ENCODE measurements at regions not wholly inside any gene's neighbourhood (a gene's known extent, or its start where the extent isn't known, plus 50 kb on each side); places are given as distances from the start of the nearest gene placed in this dataset.

DNA sequence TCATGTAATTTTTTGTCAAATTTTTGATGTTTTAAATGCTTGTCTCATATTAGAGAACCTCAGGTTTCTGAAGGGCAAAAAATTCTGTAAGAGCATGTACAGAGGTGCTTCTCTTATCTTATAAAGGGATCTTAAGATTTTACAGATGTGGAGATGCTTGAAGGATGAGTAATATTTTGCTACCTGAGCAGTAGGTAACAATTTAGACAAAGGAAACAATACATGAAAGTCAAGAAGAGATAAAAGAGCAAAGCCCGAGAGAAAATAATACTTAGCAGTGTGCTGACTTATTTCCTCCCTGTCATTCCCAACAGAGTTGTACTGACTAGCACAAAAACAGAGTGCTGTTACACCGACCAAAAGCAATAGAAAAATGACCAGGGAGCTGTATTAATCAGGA lies 98.1 kb upstream of the PTPRR start:
- Histone ChIP-seq H3K27me3 (ENCODE audit: control insufficient read depth, insufficient read depth, low read length) (no peaks in the 10 kb centered on the region), H4K20me1 (ENCODE audit: insufficient read depth, low read length) (no peaks in the 10 kb centered on the region), H2AK5ac (ENCODE audit: low read depth, low read length) (no peak overlapping the region), H3K4me1 (ENCODE audit: control insufficient read depth, insufficient read depth, low read length) (no peaks in the 10 kb centered on the region), H3K9ac (ENCODE audit: low read depth, low read length) (no peak overlapping the region), H3K4me2 (ENCODE audit: low read depth, low read length) (no peak overlapping the region), H4K8ac (ENCODE audit: low read depth in 2 of 2, low read length in 2 of 2) (no peak overlapping the region), H3K9me3 (ENCODE audit: control insufficient read depth, insufficient read depth, low read length) (peaks cover 2% of the 10 kb centered on the region; the same call in 1 of the 2 replicates), H3K79me1 (ENCODE audit: low read depth in 1 of 2, low read length in 2 of 2) (no peaks in the 10 kb centered on the region), H4K5ac (ENCODE audit: low read depth, low read length) (no peak overlapping the region), H3K18ac (ENCODE audit: low read depth, low read length) (no peak overlapping the region), H2BK5ac (ENCODE audit: low read depth, low read length, poor library complexity, severe bottlenecking) (no peak overlapping the region), H4K91ac (ENCODE audit: insufficient read depth, low read depth, low read length) (no peak overlapping the region), H3K14ac (replicated peaks; ENCODE audit: low read depth, low read length) (no peak overlapping the region), H3K9me1 (ENCODE audit: insufficient read depth, low read length) (no peaks in the 10 kb centered on the region), H2BK120ac (ENCODE audit: low read depth, low read length) (no peak overlapping the region), H3K27ac (ENCODE audit: insufficient read depth, low read length) (no peak overlapping the region), H3K23ac (ENCODE audit: low read depth, low read length) (no peak overlapping the region), H3K56ac (ENCODE audit: extremely low read depth, insufficient read depth, low read length) (no peak overlapping the region), H3K4ac (ENCODE audit: low read depth, low read length) (no peak overlapping the region), H2BK15ac (ENCODE audit: low read depth, low read length) (no peak overlapping the region), H2AK9ac (replicated peaks; ENCODE audit: low read depth, low read length, poor library complexity) (no peak overlapping the region), H2AFZ (replicated peaks; ENCODE audit: low read length, poor library complexity) (no peak overlapping the region), H3K4me3 (ENCODE audit: insufficient read depth, low read depth, low read length) (no peak overlapping the region), H2BK20ac (ENCODE audit: low read depth, low read length) (no peak overlapping the region), H3K36me3 (ENCODE audit: control insufficient read depth, insufficient read depth, low read length) (no peaks in the 10 kb centered on the region)
- intact Hi-C loops (cut with micrococcal nuclease) (loop anchor here (10.0 kb wide), 1 partner anchor 424 kb away; no protein-coding TSS in a partner anchor), in situ Hi-C loops (cut with MboI; ENCODE audit: low sequenced_read_pairs) (no loop called here), dilution Hi-C loops (cut with HindIII; ENCODE audit: low sequenced_read_pairs, unreplicated experiment) (no loop called here)
- DNase-seq (no peak), ATAC-seq (ENCODE audit: low read depth) (no peak)
- POLR2A ChIA-PET (ENCODE audit: unreplicated experiment): no interaction called here
- no TSS peak for BruUV-seq (replicated peaks)
- CTCF ChIA-PET: no interaction called here
- WGBS, 2 experiments (ENCODE audit: extremely low coverage in 2 of 2, insufficient read length in 1 of 2): no CpG with 5 or more reads among the region's 2 CpGs
- TF ChIP-seq RFX5 (IDR thresholded peaks at IDR 0.05; ENCODE audit: low read depth, low read length) (no peak), CHD1 (IDR thresholded peaks at IDR 0.05; ENCODE audit: low read depth, low read length) (no peak), POLR2A (IDR thresholded peaks at IDR 0.05; ENCODE audit: low read depth, low read length) (no peak), MAZ (IDR thresholded peaks at IDR 0.05; ENCODE audit: borderline replicate concordance, low read depth, low read length) (no peak), NFE2L2 (IDR thresholded peaks at IDR 0.05; ENCODE audit: low read depth, low read length) (no peak), MXI1 (IDR thresholded peaks at IDR 0.05; ENCODE audit: borderline replicate concordance, low read depth, low read length) (no peak), SMC3 (IDR thresholded peaks at IDR 0.05; ENCODE audit: low read depth, low read length) (no peak), BHLHE40 (IDR thresholded peaks at IDR 0.05; ENCODE audit: low read depth, low read length) (no peak), CEBPB (IDR thresholded peaks at IDR 0.05; ENCODE audit: low read depth, low read length) (no peak), MAFK (IDR thresholded peaks at IDR 0.05; ENCODE audit: low read depth, low read length) (no peak), RAD21 (IDR thresholded peaks at IDR 0.05; ENCODE audit: low read length) (no peak), RCOR1 (IDR thresholded peaks at IDR 0.05; ENCODE audit: insufficient replicate concordance, low read length) (no peak), FOS (IDR thresholded peaks at IDR 0.05; ENCODE audit: low read depth, low read length) (no peak)
- TF ChIP-seq, protein P1, sequence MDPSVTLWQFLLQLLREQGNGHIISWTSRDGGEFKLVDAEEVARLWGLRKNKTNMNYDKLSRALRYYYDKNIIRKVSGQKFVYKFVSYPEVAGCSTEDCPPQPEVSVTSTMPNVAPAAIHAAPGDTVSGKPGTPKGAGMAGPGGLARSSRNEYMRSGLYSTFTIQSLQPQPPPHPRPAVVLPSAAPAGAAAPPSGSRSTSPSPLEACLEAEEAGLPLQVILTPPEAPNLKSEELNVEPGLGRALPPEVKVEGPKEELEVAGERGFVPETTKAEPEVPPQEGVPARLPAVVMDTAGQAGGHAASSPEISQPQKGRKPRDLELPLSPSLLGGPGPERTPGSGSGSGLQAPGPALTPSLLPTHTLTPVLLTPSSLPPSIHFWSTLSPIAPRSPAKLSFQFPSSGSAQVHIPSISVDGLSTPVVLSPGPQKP (IDR thresholded peaks at IDR 0.05; ENCODE audit: borderline replicate concordance, low read depth, low read length): no peak
- TF ChIP-seq, protein P2, sequence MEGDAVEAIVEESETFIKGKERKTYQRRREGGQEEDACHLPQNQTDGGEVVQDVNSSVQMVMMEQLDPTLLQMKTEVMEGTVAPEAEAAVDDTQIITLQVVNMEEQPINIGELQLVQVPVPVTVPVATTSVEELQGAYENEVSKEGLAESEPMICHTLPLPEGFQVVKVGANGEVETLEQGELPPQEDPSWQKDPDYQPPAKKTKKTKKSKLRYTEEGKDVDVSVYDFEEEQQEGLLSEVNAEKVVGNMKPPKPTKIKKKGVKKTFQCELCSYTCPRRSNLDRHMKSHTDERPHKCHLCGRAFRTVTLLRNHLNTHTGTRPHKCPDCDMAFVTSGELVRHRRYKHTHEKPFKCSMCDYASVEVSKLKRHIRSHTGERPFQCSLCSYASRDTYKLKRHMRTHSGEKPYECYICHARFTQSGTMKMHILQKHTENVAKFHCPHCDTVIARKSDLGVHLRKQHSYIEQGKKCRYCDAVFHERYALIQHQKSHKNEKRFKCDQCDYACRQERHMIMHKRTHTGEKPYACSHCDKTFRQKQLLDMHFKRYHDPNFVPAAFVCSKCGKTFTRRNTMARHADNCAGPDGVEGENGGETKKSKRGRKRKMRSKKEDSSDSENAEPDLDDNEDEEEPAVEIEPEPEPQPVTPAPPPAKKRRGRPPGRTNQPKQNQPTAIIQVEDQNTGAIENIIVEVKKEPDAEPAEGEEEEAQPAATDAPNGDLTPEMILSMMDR (conservative IDR thresholded peaks at IDR 0.05; ENCODE audit: low read depth, low read length): no peak
- TF ChIP-seq, protein P3, sequence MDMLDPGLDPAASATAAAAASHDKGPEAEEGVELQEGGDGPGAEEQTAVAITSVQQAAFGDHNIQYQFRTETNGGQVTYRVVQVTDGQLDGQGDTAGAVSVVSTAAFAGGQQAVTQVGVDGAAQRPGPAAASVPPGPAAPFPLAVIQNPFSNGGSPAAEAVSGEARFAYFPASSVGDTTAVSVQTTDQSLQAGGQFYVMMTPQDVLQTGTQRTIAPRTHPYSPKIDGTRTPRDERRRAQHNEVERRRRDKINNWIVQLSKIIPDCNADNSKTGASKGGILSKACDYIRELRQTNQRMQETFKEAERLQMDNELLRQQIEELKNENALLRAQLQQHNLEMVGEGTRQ (IDR thresholded peaks at IDR 0.05; ENCODE audit: low read depth, low read length): no peak

All from IMR-90 (cell line).